ENCODE measurements at regions not wholly inside any gene's neighbourhood (a gene's known extent, or its start where the extent isn't known, plus 50 kb on each side); places are given as distances from the start of the nearest gene placed in this dataset.

DNA sequence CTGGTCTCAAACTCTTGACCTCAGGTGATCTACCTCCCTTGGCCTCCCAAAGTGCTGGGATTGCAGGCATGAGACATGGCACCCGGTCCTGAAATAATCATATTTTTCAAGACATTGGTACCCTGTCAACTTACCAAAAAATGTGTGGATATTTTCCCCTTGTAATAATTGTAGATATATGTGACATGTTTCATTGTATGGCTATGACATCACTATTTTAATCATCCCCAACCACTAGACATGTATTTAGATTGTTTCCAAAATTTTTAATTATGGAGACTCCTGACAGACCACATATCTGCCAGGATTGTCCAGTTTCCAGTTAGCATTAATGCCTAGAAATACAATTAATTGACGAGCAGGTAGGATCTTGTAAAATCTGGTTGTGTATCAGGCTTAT is 96.7 kb upstream of the NEGR1 start:
- Histone ChIP-seq H3K9me3 (replicated peaks; ENCODE audit: control insufficient read depth, insufficient read depth, low read length) (no peaks in the 10 kb centered on the region), H3K27ac (ENCODE audit: control insufficient read depth, insufficient read depth) (no peak overlapping the region), H3K36me3 (ENCODE audit: control insufficient read depth in 2 of 2, insufficient read depth in 2 of 2, low read length in 1 of 2) (no peaks in the 10 kb centered on the region), H3K79me2 (ENCODE audit: control insufficient read depth, insufficient read depth, low read length) (no peaks in the 10 kb centered on the region), H3K4me2 (ENCODE audit: control insufficient read depth, insufficient read depth) (no peak overlapping the region), H4K20me1 (ENCODE audit: control insufficient read depth, insufficient read depth) (no peaks in the 10 kb centered on the region), H2AFZ (ENCODE audit: control insufficient read depth, low read depth, low read length) (no peak overlapping the region), H3K4me3 (no peak overlapping the region), H3K9ac (ENCODE audit: control insufficient read depth, insufficient read depth, low read length) (no peak overlapping the region), H3K4me1 (ENCODE audit: control insufficient read depth, insufficient read depth, low read length) (no peaks in the 10 kb centered on the region), H3K27me3 (replicated peaks in 1 of 2; ENCODE audit: control insufficient read depth in 2 of 2, insufficient read depth in 2 of 2, low read length in 1 of 2) (no peaks in the 10 kb centered on the region)
- no TSS peak for BruUV-seq (replicated peaks)
- ATAC-seq (no peak), FAIRE-seq (no peak), DNase-seq (ENCODE audit: low read depth, low spot score) (no peak)
- CTCF ChIA-PET, result no interaction called here
- in situ Hi-C loops (cut with MboI), result no loop called here
- POLR2A ChIA-PET, result no interaction called here
- SMC1A ChIA-PET (ENCODE audit: uncharacterized antibody, unreplicated experiment), result no interaction called here
- RAD21 ChIA-PET (ENCODE audit: unreplicated experiment), result no interaction called here
- intact Hi-C loops (cut with micrococcal nuclease; ENCODE audit: unreplicated experiment), result no loop called here
- TF ChIP-seq ASH2L (IDR thresholded peaks at IDR 0.05; ENCODE audit: borderline replicate concordance, low read depth), result no peak
- WGBS (ENCODE audit: insufficient coverage, insufficient replicate concordance, low lambda C conversion rate, missing lambda C conversion rate), result 0% methylated on average over 2 of the region's 2 CpGs

DNA sequence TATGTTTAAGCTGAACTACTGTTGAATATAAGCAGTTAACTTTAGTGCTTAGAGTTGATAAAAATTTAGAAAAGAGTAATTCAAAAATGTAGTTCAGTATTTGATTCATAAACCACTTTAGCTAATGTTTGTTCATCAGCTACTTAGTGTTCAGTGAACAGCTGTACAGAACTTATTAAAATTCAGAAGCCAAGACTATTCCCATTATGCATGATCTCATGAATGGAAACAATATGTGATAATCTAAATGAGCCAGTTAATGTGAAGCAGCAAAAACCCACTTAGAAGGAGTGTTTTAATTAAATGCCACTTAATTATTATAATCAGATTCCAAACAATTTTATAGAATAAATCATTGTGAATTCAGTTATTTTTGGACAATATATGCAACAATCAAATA is 92.9 kb upstream of the NEGR1 start:
- no peak for FAIRE-seq
- ChIA-PET SMC1A (ENCODE audit: uncharacterized antibody, unreplicated experiment) (no interaction called here), POLR2A (no interaction called here), RAD21 (ENCODE audit: unreplicated experiment) (no interaction called here), CTCF (no interaction called here)
- no peak for TF ChIP-seq ZNF207 (IDR thresholded peaks at IDR 0.05; ENCODE audit: borderline replicate concordance)
- TF ChIP-seq PML (IDR thresholded peaks at IDR 0.05; ENCODE audit: low read length), result no peak
- no peak for TF ChIP-seq RB1 (IDR thresholded peaks at IDR 0.05; ENCODE audit: borderline replicate concordance)
- TF ChIP-seq, protein P1, sequence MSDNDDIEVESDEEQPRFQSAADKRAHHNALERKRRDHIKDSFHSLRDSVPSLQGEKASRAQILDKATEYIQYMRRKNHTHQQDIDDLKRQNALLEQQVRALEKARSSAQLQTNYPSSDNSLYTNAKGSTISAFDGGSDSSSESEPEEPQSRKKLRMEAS (IDR thresholded peaks at IDR 0.05; ENCODE audit: low read depth, low read length), result no peak
- H3K9ac ChIP-seq (ENCODE audit: control insufficient read depth, insufficient read depth, low read length), result no peak overlapping the region
- no peaks in the 10 kb centered on the region for H3K36me3 ChIP-seq (ENCODE audit: control insufficient read depth in 2 of 2, insufficient read depth in 2 of 2, low read length in 1 of 2)
- BruUV-seq (replicated peaks), result no TSS peak
- H3K27me3 ChIP-seq (replicated peaks in 1 of 2; ENCODE audit: control insufficient read depth in 2 of 2, insufficient read depth in 2 of 2, low read length in 1 of 2), result no peaks in the 10 kb centered on the region
- intact Hi-C loops (cut with micrococcal nuclease; ENCODE audit: unreplicated experiment), result no loop called here
- no peak for DNase-seq (ENCODE audit: low read depth, low spot score)
- H3K79me2 ChIP-seq (ENCODE audit: control insufficient read depth, insufficient read depth, low read length), result no peaks in the 10 kb centered on the region
- no peak overlapping the region for H3K4me3 ChIP-seq
- H2AFZ ChIP-seq (ENCODE audit: control insufficient read depth, low read depth, low read length), result no peak overlapping the region
- H3K27ac ChIP-seq (ENCODE audit: control insufficient read depth, insufficient read depth), result no peak overlapping the region
- no peak overlapping the region for H3K4me2 ChIP-seq (ENCODE audit: control insufficient read depth, insufficient read depth)
- H4K20me1 ChIP-seq (ENCODE audit: control insufficient read depth, insufficient read depth), result no peaks in the 10 kb centered on the region
- in situ Hi-C loops (cut with MboI), result no loop called here
- H3K4me1 ChIP-seq (ENCODE audit: control insufficient read depth, insufficient read depth, low read length), result no peaks in the 10 kb centered on the region
- ATAC-seq, result no peak
- no peaks in the 10 kb centered on the region for H3K9me3 ChIP-seq (replicated peaks; ENCODE audit: control insufficient read depth, insufficient read depth, low read length)
